Astrocyte of the hippocampus (primary cell): ENCODE measurements at regions not wholly inside any gene's neighbourhood (a gene's known extent, or its start where the extent isn't known, plus 50 kb on each side); places are given as distances from the start of the nearest gene placed in this dataset.
"Not testable (repeated sequence)": the region's sequence is repeated elsewhere in the genome, so short reads cannot be mapped to it uniquely, and the experiment has no call there.

ENCODE experiments used
- DNase-seq: peaks from one replicate; pipeline ENCODE4 v3.0.0; 2011; ENCODE audit warnings: low read depth, low spot score

- peak; percentile 67 for DNase-seq
Measured at GRCh38 chr12:59149995-59150642, 229.8 kb upstream of the LRIG3 start.

- DNase-seq: no peak
Measured at GRCh38 chr12:59147791-59148190, 227.5 kb upstream of the LRIG3 start.

- peak; percentile 42 for DNase-seq
Measured at GRCh38 chr12:59142183-59142790, 222.0 kb upstream of the LRIG3 start.

GRCh38 chr12:59134750-59135149 lies 214.4 kb upstream of the LRIG3 start:
- DNase-seq: no peak

- no peak for DNase-seq
Measured at GRCh38 chr12:59131462-59131861, 211.2 kb upstream of the LRIG3 start.

- peak; percentile 60 for DNase-seq
Measured at GRCh38 chr12:59122784-59123183, 202.5 kb upstream of the LRIG3 start.

- DNase-seq: no peak
Measured at GRCh38 chr12:59121451-59121850, 201.1 kb upstream of the LRIG3 start.

GRCh38 chr12:59119676-59120075 lies 199.4 kb upstream of the LRIG3 start:
- no peak for DNase-seq

GRCh38 chr12:59118356-59118755 lies 198.1 kb upstream of the LRIG3 start:
- DNase-seq: no peak

- no peak for DNase-seq
Measured at GRCh38 chr12:59115995-59116394, 195.7 kb upstream of the LRIG3 start.

- DNase-seq: peak; percentile 25
Measured at GRCh38 chr12:59115526-59115925, 195.2 kb upstream of the LRIG3 start.

- peak; percentile 90 for DNase-seq
Measured at GRCh38 chr12:59113831-59114615, 193.7 kb upstream of the LRIG3 start.

- no peak for DNase-seq
Measured at GRCh38 chr12:59111851-59112250, 191.5 kb upstream of the LRIG3 start.

- DNase-seq: not testable (repeated sequence)
Measured at GRCh38 chr12:59108516-59108915, 188.2 kb upstream of the LRIG3 start.

- DNase-seq: no peak
Measured at GRCh38 chr12:59100585-59100984, 180.3 kb upstream of the LRIG3 start.

- DNase-seq: no peak
Measured at GRCh38 chr12:59097876-59098275, 177.6 kb upstream of the LRIG3 start.

GRCh38 chr12:59096246-59096645 lies 175.9 kb upstream of the LRIG3 start:
- no peak for DNase-seq

GRCh38 chr12:59093073-59093772 lies 172.9 kb upstream of the LRIG3 start:
- no peak for DNase-seq

- DNase-seq: peak; percentile 34
Measured at GRCh38 chr12:59088673-59089072, 168.4 kb upstream of the LRIG3 start.

GRCh38 chr12:59087691-59088090 lies 167.4 kb upstream of the LRIG3 start:
- no peak for DNase-seq

GRCh38 chr12:59087077-59087673 lies 166.9 kb upstream of the LRIG3 start:
- DNase-seq: peak; percentile 40

- no peak for DNase-seq
Measured at GRCh38 chr12:59086126-59086525, 165.8 kb upstream of the LRIG3 start.
